Thyroid gland (tissue), 4 donors: ENCODE measurements at regions not wholly inside any gene's neighbourhood (a gene's known extent, or its start where the extent isn't known, plus 50 kb on each side); places are given as distances from the start of the nearest gene placed in this dataset.

ENCODE experiments used
- DNase-seq, 2 donors: peaks; one replicate each; pipeline ENCODE4 v3.0.0-alpha.2; 2019
- H3K27ac ChIP-seq, 3 donors: fragments of 200-600 bp; sonication (generic); 1 replicate in 2 of 3; 2 replicates in 1 of 3; pipeline ENCODE4 v1.5.1; 2016 to 2019; ENCODE audit warnings: mild to moderate bottlenecking in 1 of 3, moderate library complexity in 1 of 3
- H3K27me3 ChIP-seq: fragments of 200-600 bp; sonication (generic); one replicate; pipeline ENCODE4 v1.5.1; 2019
- H3K36me3 ChIP-seq, 2 donors: fragments of 200-600 bp; sonication (generic); one replicate each; pipeline ENCODE4 v1.5.1; 2016 to 2019
- H3K4me1 ChIP-seq, 2 donors: fragments of 200-600 bp; sonication (generic); one replicate each; pipeline ENCODE4 v1.5.1; 2017 to 2019
- H3K4me3 ChIP-seq, 3 donors: fragments of 200-600 bp; sonication (generic); replicated peaks in 1 of 3; 1 replicate in 2 of 3; 2 replicates in 1 of 3; pipeline ENCODE4 v1.5.1; 2016; ENCODE audit warnings: mild to moderate bottlenecking in 1 of 3
- H3K9me3 ChIP-seq: fragments of 200-600 bp; sonication (generic); one replicate; pipeline ENCODE4 v1.5.1; 2017
- POLR2A ChIP-seq, 2 donors: fragments of 450-650 bp; IDR thresholded peaks; one replicate each; pipeline ENCODE4 v1.6.1; 2017; ENCODE audit warnings: antibody characterized with exemption in 2 of 2, mild to moderate bottlenecking in 2 of 2, moderate library complexity in 1 of 2
- WGBS, 2 donors: methylation state at CpG; one replicate each; pipeline ENCODE4 v1.1.5; 2017; 5-methylcytosine and 5-hydroxymethylcytosine counted together
- intact Hi-C: fragments of 100-400 bp; cut with DNase I; formaldehyde crosslinking; loops from one replicate; pipeline ENCODE4 v1.15.1; 2023
- TF ChIP-seq, protein P1 (sequence below), 6 experiments: fragments of 200-600 bp in 3 of 6; fragments of 450-650 bp in 3 of 6; sonication (generic) in 3 of 6; IDR thresholded peaks; one replicate each; pipeline ENCODE4 v1.5.1; 2016 to 2019; ENCODE audit warnings: antibody characterized with exemption in 6 of 6, mild to moderate bottlenecking in 2 of 6, inconsistent platforms in 1 of 6, moderate library complexity in 1 of 6

DNA sequence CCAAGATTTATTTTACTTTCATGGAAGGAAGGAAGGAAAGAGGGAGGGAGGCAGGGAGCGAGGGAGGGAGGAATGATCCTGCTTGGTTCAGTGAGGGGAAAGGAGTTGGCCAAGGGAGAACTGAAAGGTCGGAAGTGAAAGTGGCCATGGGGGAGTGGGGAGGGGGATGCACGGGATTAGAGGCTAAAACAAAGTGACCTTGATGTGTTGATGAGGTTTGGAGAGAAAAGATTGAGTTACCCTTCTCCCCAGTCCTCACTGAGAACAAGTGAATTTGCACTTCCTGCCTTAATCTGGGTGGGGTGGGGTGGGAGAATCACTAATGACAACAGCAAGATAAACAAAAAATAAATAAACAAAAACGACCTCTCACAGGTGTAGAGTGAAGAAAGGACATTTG is 212.0 kb upstream of the TLE3 start:
- DNase-seq = no peak
- no peak overlapping the region for H3K27ac ChIP-seq
- intact Hi-C loops = no loop called here
- H3K4me3 ChIP-seq = no peak overlapping the region
- H3K9me3 ChIP-seq = no peaks in the 10 kb centered on the region
- TF ChIP-seq POLR2A (IDR thresholded peaks at IDR 0.05) = no peak
- TF ChIP-seq, protein P1, sequence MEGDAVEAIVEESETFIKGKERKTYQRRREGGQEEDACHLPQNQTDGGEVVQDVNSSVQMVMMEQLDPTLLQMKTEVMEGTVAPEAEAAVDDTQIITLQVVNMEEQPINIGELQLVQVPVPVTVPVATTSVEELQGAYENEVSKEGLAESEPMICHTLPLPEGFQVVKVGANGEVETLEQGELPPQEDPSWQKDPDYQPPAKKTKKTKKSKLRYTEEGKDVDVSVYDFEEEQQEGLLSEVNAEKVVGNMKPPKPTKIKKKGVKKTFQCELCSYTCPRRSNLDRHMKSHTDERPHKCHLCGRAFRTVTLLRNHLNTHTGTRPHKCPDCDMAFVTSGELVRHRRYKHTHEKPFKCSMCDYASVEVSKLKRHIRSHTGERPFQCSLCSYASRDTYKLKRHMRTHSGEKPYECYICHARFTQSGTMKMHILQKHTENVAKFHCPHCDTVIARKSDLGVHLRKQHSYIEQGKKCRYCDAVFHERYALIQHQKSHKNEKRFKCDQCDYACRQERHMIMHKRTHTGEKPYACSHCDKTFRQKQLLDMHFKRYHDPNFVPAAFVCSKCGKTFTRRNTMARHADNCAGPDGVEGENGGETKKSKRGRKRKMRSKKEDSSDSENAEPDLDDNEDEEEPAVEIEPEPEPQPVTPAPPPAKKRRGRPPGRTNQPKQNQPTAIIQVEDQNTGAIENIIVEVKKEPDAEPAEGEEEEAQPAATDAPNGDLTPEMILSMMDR (IDR thresholded peaks at IDR 0.05) = no peak
- no peaks in the 10 kb centered on the region for H3K4me1 ChIP-seq
- H3K36me3 ChIP-seq = no peaks in the 10 kb centered on the region
- WGBS, 2 donors = 58 to 65% methylated on average over 4 of the region's 4 CpGs
- H3K27me3 ChIP-seq = no peaks in the 10 kb centered on the region

DNA sequence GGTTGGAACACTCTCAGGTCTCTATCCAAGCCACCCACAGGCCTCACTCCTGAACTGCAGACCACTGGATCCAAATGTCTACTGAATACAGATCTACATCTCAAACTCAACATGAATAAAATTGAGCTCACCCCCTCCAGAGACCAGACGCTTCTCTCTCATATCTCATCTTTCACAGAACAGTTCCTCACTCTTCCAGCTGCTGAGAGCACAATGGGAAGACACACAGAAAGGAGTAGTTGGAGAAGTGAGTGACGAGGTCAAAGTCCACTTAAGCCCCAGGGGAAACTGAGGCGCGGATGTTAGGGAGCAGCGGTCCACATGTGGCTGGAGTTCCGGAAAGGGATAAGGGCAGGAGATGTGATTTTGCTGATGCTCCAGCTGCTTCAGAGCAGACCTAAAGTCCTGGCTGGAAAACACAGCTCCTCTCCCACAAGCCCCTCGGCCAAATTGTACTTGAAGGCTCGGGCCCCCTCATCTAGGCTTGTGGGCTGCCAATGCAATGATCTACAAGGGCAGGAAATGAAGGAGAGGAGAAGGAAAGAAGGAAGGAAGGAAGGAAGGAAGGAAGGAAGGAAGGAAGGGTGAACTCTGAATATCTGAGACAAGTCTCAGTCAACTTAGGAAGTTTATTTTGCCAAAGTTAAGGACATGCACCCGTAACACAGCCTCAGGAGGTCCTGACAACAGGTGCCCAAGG is 211.2 kb upstream of the TLE3 start:
- WGBS, 2 donors = 82 to 92% methylated on average over 9 of the region's 9 CpGs

GRCh38 chr15:70308011-70308734 is 210.5 kb upstream of the TLE3 start:
- no peak for TF ChIP-seq POLR2A (IDR thresholded peaks at IDR 0.05)
- TF ChIP-seq, protein P1 (IDR thresholded peaks at IDR 0.05) = no peak
- Histone ChIP-seq H3K27me3 (no peaks in the 10 kb centered on the region), H3K36me3 (no peaks in the 10 kb centered on the region), H3K4me1 (no peaks in the 10 kb centered on the region), H3K9me3 (no peaks in the 10 kb centered on the region), H3K27ac (no peak overlapping the region), H3K4me3 (no peak overlapping the region)
- intact Hi-C loops = no loop called here
- 62 to 64% methylated on average over 4 of the region's 4 CpGs for WGBS, 2 donors
- no peak for DNase-seq

More for the DNA sequence above, 211.2 kb upstream of the TLE3 start:
- intact Hi-C loops = no loop called here
- no peaks in the 10 kb centered on the region for H3K4me1 ChIP-seq
- H3K27ac ChIP-seq = no peak overlapping the region
- H3K36me3 ChIP-seq = no peaks in the 10 kb centered on the region
- no peaks in the 10 kb centered on the region for H3K9me3 ChIP-seq
- TF ChIP-seq, protein P1 (IDR thresholded peaks at IDR 0.05) = no peak
- no peak for TF ChIP-seq POLR2A (IDR thresholded peaks at IDR 0.05)
- no peaks in the 10 kb centered on the region for H3K27me3 ChIP-seq
- H3K4me3 ChIP-seq = no peak overlapping the region
- no peak for DNase-seq

DNA sequence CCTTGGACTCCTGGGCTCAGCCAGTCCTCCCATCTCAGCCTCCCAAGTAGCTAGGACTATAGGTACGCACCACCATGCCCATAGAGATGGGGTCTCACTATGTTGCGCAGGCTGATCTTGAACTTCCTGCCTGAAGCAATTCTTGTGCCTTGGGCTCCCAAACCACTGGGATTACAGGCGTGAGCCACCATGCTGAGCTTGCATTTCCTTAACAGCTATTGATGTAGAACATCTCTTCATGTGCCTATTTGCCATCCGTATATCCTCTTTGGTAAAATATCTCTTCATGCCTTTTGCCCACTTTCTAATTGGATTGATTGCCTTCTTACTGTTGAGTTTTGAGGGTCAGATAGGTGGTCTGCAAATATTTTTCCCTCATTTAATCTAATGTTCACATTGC is 208.9 kb upstream of the TLE3 start:
- Histone ChIP-seq H3K9me3 (no peaks in the 10 kb centered on the region), H3K4me1 (no peaks in the 10 kb centered on the region), H3K36me3 (no peaks in the 10 kb centered on the region), H3K27me3 (no peaks in the 10 kb centered on the region), H3K27ac (no peak overlapping the region), H3K4me3 (no peak overlapping the region)
- no peak for TF ChIP-seq POLR2A (IDR thresholded peaks at IDR 0.05)
- TF ChIP-seq, protein P1 (IDR thresholded peaks at IDR 0.05) = no peak
- DNase-seq = no peak
- WGBS, 2 donors = 92 to 96% methylated on average over 4 of the region's 4 CpGs
- intact Hi-C loops = no loop called here

DNA sequence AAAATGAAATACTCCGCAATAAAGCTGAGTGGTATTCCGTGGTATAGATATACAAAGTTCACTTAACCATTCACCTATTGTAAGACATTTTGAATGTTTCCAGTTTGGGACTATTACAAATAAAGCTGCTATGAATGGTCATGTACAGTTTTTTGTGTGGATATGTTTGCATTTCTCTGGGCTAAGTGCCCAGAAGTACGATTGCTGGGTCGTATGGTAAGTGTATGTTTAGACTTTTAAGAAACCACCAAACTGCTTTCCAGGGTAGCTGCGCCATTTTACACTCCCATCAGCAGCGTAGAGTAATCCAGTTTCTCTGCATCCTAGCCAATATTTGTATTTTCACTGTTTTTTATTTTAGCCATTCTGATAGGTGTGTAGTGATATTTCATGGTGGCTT is 208.4 kb upstream of the TLE3 start:
- intact Hi-C loops = no loop called here
- H3K9me3 ChIP-seq = no peaks in the 10 kb centered on the region
- DNase-seq = no peak
- no peaks in the 10 kb centered on the region for H3K36me3 ChIP-seq
- H3K27ac ChIP-seq = no peak overlapping the region
- no peaks in the 10 kb centered on the region for H3K4me1 ChIP-seq
- no peak overlapping the region for H3K4me3 ChIP-seq
- WGBS, 2 donors = 57 to 72% methylated on average over 6 of the region's 6 CpGs
- no peak for TF ChIP-seq POLR2A (IDR thresholded peaks at IDR 0.05)
- TF ChIP-seq, protein P1 (IDR thresholded peaks at IDR 0.05) = no peak
- H3K27me3 ChIP-seq = no peaks in the 10 kb centered on the region
